BE2C (cell line): ENCODE measurements at regions not wholly inside any gene's neighbourhood (a gene's known extent, or its start where the extent isn't known, plus 50 kb on each side); places are given as distances from the start of the nearest gene placed in this dataset.

Source experiments
- DNase-seq: peaks from one replicate; pipeline ENCODE4 v3.0.0-alpha.2; 2020
- H3K27me3 ChIP-seq: fragments of 250-450 bp; sonication (Bioruptor Pico); 2 replicates; pipeline ENCODE4 v1.5.1; 2020; ENCODE audit warnings: mild to moderate bottlenecking
- H3K36me3 ChIP-seq: fragments of 250-450 bp; sonication (Bioruptor Pico); 2 replicates; pipeline ENCODE4 v1.5.1; 2020; ENCODE audit warnings: mild to moderate bottlenecking
- H3K4me1 ChIP-seq: fragments of 250-450 bp; sonication (Bioruptor Pico); 2 replicates; pipeline ENCODE4 v1.5.1; 2020
- H3K4me3 ChIP-seq: 2 replicates; pipeline ENCODE4 v1.5.1; 2011; ENCODE audit warnings: low read depth, low read length
- H3K9me3 ChIP-seq: fragments of 250-450 bp; sonication (Bioruptor Pico); 2 replicates; pipeline ENCODE4 v1.5.1; 2020
- TF ChIP-seq, protein P1 (sequence below): IDR thresholded peaks from 2 replicates; pipeline ENCODE4 v1.5.1; 2012; ENCODE audit warnings: mild to moderate bottlenecking, low read depth, low read length

DNA sequence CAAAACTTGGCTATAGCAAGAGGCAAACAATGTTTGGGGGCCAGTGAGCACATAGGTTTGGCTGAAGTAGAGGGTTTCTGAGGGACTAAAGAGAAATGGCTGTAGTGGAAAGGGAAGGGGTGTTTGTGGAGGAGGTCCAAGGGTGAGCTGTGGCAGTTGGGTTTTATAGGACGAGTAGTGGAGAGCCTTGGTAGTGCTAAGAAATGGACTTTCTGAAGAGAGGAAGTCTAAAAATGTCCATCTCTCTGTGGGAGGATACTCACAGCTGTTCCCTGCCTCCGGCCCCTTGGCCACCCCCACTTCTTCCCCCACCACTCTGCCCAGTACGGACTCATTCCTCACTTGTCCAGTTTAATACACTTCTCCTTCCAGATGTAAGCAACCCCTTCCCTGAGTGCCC is 64.3 kb downstream of the ZNF22 start:
- Histone ChIP-seq H3K4me3 (no peak overlapping the region), H3K9me3 (no peaks in the 10 kb centered on the region), H3K4me1 (no peaks in the 10 kb centered on the region), H3K27me3 (no peaks in the 10 kb centered on the region), H3K36me3 (no peaks in the 10 kb centered on the region)
- no peak for DNase-seq
- TF ChIP-seq, protein P1, sequence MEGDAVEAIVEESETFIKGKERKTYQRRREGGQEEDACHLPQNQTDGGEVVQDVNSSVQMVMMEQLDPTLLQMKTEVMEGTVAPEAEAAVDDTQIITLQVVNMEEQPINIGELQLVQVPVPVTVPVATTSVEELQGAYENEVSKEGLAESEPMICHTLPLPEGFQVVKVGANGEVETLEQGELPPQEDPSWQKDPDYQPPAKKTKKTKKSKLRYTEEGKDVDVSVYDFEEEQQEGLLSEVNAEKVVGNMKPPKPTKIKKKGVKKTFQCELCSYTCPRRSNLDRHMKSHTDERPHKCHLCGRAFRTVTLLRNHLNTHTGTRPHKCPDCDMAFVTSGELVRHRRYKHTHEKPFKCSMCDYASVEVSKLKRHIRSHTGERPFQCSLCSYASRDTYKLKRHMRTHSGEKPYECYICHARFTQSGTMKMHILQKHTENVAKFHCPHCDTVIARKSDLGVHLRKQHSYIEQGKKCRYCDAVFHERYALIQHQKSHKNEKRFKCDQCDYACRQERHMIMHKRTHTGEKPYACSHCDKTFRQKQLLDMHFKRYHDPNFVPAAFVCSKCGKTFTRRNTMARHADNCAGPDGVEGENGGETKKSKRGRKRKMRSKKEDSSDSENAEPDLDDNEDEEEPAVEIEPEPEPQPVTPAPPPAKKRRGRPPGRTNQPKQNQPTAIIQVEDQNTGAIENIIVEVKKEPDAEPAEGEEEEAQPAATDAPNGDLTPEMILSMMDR: no peak

DNA sequence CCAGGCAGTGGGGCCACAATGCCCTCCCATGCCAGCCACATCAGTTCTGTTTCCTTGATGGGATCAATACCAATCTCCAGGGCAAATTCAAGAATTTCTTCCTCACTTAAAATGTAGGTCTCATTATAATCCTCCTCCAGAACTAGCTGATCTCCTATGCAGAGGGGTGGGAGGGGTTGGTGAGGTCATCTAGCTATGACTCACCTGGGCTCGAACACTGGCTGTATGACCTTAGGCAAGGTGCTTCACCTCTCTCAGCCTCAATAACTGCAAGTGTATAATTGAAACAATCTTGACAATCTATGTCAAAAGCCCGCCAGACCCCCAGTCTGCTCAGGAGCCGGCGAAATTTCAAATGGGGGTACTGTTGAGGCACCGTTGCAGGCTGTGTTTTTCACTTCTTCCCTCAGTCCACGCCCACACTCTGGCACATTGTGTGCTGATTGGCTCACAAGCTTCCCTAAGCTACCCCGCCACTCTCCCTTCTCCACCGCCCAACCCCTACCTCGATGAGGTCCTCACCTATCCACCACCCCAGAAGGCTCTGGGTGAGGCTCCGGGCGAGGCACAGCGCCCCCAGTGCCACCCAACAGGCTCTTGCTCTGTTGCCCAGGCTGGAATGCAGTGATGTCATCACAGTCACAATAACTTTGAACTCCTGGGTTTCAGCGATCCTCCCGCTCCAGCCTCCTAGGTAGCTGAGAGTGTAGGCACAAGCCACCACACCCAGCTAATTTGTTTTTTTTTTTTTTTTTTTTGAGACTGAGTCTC is 70.5 kb downstream of the ZNF22 start:
- Histone ChIP-seq H3K36me3 (no peaks in the 10 kb centered on the region), H3K4me3 (no peak overlapping the region), H3K4me1 (no peaks in the 10 kb centered on the region), H3K9me3 (no peaks in the 10 kb centered on the region), H3K27me3 (no peaks in the 10 kb centered on the region)
- TF ChIP-seq, protein P1: no peak
- no peak for DNase-seq

DNA sequence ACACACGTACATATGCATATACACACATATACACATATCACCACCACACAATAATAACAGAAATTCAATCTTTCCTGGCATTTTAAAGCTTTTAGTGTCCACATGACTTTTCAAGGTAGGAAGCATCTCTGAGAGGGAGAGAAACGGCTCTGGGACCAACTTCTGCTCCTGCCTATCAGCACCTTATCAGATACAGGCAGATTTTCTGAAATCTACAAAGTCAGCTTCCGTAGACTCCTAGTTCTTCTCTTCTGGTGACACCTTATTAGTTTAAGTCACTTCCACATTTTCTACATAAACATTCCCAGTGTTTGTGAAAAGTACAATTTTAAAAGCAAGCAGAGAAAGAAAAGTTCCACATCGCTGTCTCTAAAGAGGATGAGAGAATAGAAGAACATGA is 74.5 kb downstream of the ZNF22 start:
- DNase-seq: no peak
- TF ChIP-seq, protein P1: no peak
- Histone ChIP-seq H3K9me3 (no peaks in the 10 kb centered on the region), H3K27me3 (no peaks in the 10 kb centered on the region), H3K4me3 (no peak overlapping the region), H3K4me1 (no peaks in the 10 kb centered on the region), H3K36me3 (no peaks in the 10 kb centered on the region)

DNA sequence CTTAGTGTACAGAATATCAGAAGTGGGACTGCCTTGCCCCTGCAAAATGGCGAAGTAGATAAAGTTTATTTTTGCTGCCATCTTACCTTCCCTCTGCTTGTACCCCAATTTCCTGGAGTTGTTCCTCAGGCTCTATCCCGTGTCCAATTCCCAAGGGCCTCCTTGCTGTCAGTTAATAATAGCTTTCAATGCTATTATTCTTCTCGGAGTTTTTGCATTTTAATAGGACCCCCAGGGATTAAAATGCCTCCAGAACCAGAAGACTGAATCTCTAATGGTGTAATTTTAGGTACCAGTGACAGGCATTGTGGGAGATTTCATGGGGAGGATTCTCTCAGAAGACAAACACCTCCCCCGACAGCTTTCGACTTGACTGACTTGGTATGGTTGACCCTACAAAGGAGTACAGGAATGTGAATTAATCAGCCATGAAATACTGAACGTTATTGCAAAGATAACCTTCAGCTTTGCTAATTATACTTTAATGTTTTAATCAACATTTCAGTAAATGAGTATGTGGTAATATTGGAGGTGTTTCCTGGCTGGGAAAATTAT is 75.2 kb downstream of the ZNF22 start:
- Histone ChIP-seq H3K4me3 (no peak overlapping the region), H3K27me3 (no peaks in the 10 kb centered on the region), H3K9me3 (no peaks in the 10 kb centered on the region), H3K4me1 (no peaks in the 10 kb centered on the region), H3K36me3 (no peaks in the 10 kb centered on the region)
- no peak for DNase-seq
- TF ChIP-seq, protein P1: no peak

DNA sequence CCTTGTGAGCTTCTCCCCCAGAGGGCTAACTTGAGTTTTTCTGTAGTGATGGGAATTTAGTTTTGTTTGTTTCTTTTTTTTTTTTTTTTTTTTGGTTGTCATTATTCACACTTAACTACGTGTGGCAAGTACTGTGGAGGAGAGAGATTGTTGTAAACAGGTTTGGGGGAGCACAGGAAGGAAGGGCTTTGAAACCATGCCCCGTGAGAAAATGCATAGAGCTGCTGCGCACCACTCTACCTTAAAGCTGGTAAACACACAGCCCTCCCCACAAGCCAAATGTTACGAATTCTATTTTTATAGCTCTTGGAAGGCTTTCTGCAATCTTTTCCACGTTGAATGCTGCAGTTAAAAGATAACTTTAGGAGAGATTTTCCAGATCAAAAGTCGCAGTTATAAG is 76.2 kb downstream of the ZNF22 start:
- no peak for DNase-seq
- TF ChIP-seq, protein P1: no peak
- Histone ChIP-seq H3K36me3 (no peaks in the 10 kb centered on the region), H3K9me3 (no peaks in the 10 kb centered on the region), H3K27me3 (no peaks in the 10 kb centered on the region), H3K4me3 (no peak overlapping the region), H3K4me1 (no peaks in the 10 kb centered on the region)

DNA sequence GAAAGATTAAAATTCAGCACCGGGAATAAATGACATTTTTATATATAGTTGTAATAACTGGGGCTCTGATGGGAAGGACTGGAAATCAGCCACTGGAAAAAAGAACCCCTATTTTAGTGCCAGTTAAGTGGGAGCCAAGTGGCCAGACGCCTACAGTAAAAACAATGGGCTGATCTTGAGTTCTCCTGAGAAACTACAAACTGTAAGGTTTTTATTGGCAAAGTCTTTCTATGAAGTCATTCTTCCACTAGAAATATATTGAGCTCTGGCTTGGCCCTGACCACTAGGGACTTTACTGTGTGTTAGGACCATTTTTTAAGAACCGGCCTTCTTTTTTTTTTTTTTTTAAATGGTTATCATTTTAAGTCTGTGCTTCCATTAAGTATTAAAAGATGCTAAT is 79.6 kb downstream of the ZNF22 start:
- DNase-seq: no peak
- no peaks in the 10 kb centered on the region for H3K36me3 ChIP-seq
- TF ChIP-seq, protein P1: no peak
- H3K27me3 ChIP-seq: no peaks in the 10 kb centered on the region
- H3K9me3 ChIP-seq: no peaks in the 10 kb centered on the region
- no peak overlapping the region for H3K4me3 ChIP-seq
- H3K4me1 ChIP-seq: no peaks in the 10 kb centered on the region
